ENCODE measurements at regions not wholly inside any gene's neighbourhood (a gene's known extent, or its start where the extent isn't known, plus 50 kb on each side); places are given as distances from the start of the nearest gene placed in this dataset.
"Not testable (repeated sequence)": the region's sequence is repeated elsewhere in the genome, so short reads cannot be mapped to it uniquely, and the experiment has no call there.

DNA sequence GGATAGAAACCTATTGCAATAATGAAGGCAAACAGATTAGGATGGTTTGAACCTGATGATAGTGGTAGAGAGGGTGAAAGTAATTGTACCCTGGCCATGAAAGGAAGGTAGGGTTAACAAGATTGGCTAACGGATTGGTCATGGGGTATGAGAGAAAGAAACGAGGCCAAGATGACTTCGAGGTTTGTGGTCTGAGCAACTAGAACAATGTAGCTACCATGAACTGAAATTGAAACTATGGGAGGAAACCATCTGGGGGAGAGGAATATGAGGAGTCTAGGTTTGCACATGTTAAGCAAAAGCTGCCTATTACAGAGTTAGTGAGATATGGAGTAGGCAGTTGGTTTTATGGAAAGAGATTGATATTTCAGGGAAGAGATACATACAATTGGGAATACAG, 406.0 kb downstream of the PRELID2 start:
- TF ChIP-seq, protein P1, sequence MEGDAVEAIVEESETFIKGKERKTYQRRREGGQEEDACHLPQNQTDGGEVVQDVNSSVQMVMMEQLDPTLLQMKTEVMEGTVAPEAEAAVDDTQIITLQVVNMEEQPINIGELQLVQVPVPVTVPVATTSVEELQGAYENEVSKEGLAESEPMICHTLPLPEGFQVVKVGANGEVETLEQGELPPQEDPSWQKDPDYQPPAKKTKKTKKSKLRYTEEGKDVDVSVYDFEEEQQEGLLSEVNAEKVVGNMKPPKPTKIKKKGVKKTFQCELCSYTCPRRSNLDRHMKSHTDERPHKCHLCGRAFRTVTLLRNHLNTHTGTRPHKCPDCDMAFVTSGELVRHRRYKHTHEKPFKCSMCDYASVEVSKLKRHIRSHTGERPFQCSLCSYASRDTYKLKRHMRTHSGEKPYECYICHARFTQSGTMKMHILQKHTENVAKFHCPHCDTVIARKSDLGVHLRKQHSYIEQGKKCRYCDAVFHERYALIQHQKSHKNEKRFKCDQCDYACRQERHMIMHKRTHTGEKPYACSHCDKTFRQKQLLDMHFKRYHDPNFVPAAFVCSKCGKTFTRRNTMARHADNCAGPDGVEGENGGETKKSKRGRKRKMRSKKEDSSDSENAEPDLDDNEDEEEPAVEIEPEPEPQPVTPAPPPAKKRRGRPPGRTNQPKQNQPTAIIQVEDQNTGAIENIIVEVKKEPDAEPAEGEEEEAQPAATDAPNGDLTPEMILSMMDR (IDR thresholded peaks at IDR 0.05), result no peak
- no peak overlapping the region for H3K27ac ChIP-seq

DNA sequence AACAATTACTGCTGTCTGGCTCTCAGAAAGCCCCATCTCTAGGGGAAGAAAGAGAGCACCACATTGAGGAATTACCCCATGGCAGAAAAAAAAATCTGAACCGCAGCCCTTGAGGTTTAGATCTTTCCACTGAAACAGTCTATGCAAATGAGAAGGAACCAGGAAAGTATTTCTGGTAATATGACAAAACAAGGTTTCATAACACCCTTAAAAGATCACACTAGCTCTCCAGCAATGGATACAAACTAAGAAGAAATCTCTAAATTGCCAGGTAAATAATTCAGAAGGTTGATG, 427.1 kb downstream of the PRELID2 start:
- no peak overlapping the region for H3K27ac ChIP-seq
- TF ChIP-seq, protein P1 (IDR thresholded peaks at IDR 0.05), result no peak
- TF ChIP-seq ZFX (IDR thresholded peaks at IDR 0.05; ENCODE audit: borderline replicate concordance), result no peak

DNA sequence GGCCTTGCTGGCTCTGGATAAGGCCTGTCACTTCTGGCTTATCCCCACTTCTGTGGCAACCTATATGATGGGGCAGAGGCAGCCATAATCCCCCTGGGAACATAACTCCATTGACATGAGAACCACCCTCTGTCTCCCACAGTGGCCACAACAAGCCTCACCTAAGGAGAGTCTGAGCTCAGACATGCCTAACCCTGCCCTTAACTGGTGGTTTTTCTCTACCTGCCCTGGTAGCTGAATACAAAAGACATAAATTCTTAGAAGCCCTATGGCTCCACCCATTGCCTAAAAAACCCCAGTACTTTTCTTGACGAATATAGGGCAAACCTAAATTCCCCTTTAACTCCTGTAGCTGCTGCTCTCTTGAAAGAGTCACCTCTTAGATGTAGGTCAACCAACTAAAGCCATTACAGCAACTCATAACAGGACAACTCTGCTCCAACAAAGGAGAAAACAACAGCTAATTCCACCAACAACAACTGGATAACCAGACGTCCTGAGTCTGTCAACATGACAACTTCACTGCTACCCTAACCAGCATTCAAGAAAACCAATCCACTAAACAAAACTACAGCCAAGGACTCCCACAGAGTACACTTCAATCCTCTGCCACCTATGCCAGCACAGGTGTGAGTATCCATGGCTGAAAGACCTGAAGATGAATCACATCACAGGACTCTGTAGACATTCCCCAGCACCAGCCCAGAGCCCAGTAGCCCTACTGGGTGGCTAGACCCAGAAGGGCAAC, 427.7 kb downstream of the PRELID2 start:
- TF ChIP-seq, protein P1 (IDR thresholded peaks at IDR 0.05), result no peak
- TF ChIP-seq ZFX (IDR thresholded peaks at IDR 0.05; ENCODE audit: borderline replicate concordance), result no peak
- no peak overlapping the region for H3K27ac ChIP-seq

DNA sequence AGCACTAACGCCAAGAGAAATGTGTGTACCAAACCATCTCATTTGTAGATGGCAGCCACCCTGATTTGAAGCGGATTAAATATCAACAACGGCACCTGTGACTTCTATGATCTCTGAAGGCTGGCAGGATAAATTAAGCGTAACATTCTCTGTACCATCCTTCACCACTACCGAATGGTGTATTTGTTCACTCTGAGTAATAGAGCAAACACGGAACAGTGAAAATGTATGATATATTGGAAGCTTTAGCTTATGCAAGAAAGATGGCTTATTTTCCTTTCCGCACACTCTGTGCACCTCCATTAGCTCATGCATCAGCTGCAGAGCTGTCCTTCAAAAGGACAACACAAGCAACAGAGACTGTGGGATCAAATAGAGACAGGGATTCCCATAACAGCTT, 431.1 kb downstream of the PRELID2 start:
- TF ChIP-seq, protein P1 (IDR thresholded peaks at IDR 0.05), result no peak
- no peak for TF ChIP-seq ZFX (IDR thresholded peaks at IDR 0.05; ENCODE audit: borderline replicate concordance)

DNA sequence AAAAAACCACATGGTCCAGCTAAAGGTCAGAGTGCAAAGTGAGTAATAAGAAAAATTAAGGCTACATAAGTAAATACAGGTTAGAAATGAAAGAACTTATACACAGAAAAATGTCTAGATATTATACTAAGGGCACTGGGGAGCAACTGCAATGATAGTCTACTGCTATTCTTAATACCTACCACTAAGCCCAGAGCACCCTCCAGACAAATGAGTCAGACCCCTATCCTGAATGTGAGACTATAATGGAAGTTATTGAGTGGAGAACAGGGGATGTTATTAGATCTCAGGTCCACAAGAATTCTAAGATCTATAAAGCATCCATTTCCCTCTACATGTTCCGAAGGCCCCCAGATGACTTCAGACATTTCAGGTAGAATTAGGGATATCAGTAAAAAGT, 438.3 kb downstream of the PRELID2 start:
- TF ChIP-seq ZFX (IDR thresholded peaks at IDR 0.05; ENCODE audit: borderline replicate concordance), result no peak
- TF ChIP-seq, protein P1 (IDR thresholded peaks at IDR 0.05), result no peak

More for the DNA sequence above, 431.1 kb downstream of the PRELID2 start:
- H3K27ac ChIP-seq, result no peak overlapping the region

DNA sequence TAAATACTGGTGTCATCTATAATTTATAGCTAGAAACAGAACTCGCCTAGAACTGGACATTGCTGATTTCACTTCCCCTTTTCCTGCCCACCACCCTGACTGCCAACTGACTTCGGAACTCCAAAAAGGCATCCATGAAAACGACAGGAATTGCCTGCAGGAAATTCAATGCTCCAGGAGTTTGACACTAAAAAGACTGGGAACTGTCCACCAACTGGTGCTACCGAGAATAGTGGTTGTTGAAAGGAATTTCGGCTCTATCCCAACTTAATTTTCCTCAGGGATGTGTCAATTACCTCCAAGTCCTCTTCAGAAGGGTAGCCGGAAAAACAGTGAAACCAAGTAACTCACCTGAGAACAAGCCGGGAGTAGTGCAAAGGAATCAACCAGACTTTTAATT, 440.0 kb downstream of the PRELID2 start:
- H3K27ac ChIP-seq, result not testable (repeated sequence)

More for the DNA sequence above, 438.3 kb downstream of the PRELID2 start:
- H3K27ac ChIP-seq, result no peak overlapping the region

DNA sequence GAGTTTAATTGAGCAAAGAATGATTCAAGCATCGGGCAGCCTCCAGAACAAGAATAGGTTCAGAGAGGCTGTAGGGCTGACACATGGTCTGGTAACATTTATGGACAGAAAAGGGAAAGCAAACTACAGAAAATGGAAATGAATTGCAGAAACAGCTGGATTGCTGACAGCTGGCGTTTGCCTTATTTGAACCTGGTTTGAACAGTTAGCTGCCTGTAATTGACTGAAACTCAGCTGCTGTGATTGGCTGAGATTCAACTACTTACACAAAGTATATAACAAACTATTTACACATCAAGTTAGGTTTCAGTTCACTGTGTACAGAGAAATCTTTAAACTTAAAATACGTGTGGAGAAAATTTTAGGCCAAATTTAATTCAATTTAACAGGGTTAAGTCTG, 441.7 kb downstream of the PRELID2 start:
- no peak overlapping the region for H3K27ac ChIP-seq
- TF ChIP-seq ZFX (IDR thresholded peaks at IDR 0.05; ENCODE audit: borderline replicate concordance), result no peak
- TF ChIP-seq, protein P1 (IDR thresholded peaks at IDR 0.05), result no peak

DNA sequence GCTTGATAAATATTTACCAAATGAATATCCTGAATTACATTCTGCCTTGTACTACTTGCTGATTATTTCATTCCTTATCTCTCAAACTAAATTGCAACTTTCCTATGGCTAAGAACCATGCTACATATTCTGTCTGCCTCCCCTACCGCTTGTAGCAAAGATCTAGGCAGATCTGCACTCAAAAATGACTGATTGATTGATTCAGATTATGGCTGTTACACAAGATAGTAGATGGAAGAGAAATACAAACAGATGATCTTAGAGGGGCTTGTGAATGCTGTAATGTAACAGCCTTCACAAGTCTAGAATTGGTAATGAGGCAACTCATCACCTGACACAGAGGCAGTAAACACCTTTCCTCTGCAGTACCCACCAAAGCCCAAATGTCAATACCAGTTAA, 446.1 kb downstream of the PRELID2 start:
- no peak for TF ChIP-seq ZFX (IDR thresholded peaks at IDR 0.05; ENCODE audit: borderline replicate concordance)
- TF ChIP-seq, protein P1 (IDR thresholded peaks at IDR 0.05), result no peak
- H3K27ac ChIP-seq, result no peak overlapping the region

Data from 22Rv1 (cell line).